Spleen (tissue), 7 donors: ENCODE measurements at regions not wholly inside any gene's neighbourhood (a gene's known extent, or its start where the extent isn't known, plus 50 kb on each side); places are given as distances from the start of the nearest gene placed in this dataset.

Experiments
- POLR2A ChIP-seq, 3 donors: fragments of 450-650 bp; IDR thresholded peaks; one replicate each; pipeline ENCODE4 v1.5.1; 2017; ENCODE audit warnings: antibody characterized with exemption in 3 of 3, mild to moderate bottlenecking in 1 of 3
- POLR2AphosphoS5 ChIP-seq, 3 donors: sonication (generic); formaldehyde crosslinking; IDR thresholded peaks; one replicate each; pipeline ENCODE4 v1.5.1; 2017; ENCODE audit warnings: antibody characterized with exemption in 3 of 3
- TF ChIP-seq, protein P1 (sequence below), 11 experiments: fragments of 200-600 bp in 7 of 11; fragments of 450-650 bp in 4 of 11; sonication (generic) in 4 of 11; IDR thresholded peaks in 8 of 11; conservative IDR thresholded peaks in 3 of 11; 1 replicate in 7 of 11; 2 replicates in 4 of 11; pipeline versions ENCODE4 v1.4.0 to v1.8.0; 2016 to 2021; ENCODE audit warnings: antibody characterized with exemption in 11 of 11, inconsistent platforms in 4 of 11, mild to moderate bottlenecking in 1 of 11
- donor health status: DM: no; HTN: no; CAD: no; lungs with moderate emphysema.
- donor health status: DM: no; HTN: no; CAD: no.
- donor health status: DM: no; HTN: no; CAD: no.

DNA sequence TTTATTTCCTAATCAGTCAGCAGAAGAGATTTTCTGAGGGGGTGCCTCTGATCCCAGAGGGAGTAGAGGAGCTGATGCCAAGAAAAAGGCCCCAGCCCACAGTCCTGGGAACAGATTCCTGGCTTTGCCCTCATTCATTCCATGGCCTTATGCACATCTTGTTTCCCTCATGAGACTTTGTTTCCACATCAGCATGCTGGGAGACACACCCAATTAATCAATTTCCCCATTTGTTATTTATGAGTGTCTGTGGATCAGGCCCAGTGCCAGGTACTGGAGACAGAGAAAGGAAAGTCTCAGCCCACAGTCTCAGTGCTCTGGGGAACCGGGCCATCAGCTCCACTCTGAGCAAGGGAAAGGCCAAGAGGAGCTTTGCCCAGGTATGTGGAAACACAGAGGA is 496.2 kb upstream of the ZMIZ1 start:
- no peak for TF ChIP-seq POLR2A (IDR thresholded peaks at IDR 0.05)
- TF ChIP-seq, protein P1, sequence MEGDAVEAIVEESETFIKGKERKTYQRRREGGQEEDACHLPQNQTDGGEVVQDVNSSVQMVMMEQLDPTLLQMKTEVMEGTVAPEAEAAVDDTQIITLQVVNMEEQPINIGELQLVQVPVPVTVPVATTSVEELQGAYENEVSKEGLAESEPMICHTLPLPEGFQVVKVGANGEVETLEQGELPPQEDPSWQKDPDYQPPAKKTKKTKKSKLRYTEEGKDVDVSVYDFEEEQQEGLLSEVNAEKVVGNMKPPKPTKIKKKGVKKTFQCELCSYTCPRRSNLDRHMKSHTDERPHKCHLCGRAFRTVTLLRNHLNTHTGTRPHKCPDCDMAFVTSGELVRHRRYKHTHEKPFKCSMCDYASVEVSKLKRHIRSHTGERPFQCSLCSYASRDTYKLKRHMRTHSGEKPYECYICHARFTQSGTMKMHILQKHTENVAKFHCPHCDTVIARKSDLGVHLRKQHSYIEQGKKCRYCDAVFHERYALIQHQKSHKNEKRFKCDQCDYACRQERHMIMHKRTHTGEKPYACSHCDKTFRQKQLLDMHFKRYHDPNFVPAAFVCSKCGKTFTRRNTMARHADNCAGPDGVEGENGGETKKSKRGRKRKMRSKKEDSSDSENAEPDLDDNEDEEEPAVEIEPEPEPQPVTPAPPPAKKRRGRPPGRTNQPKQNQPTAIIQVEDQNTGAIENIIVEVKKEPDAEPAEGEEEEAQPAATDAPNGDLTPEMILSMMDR (IDR thresholded peaks at IDR 0.05 in 8 of 11, conservative IDR thresholded peaks at IDR 0.05 in 3 of 11): no peak
- no peak for TF ChIP-seq POLR2AphosphoS5 (IDR thresholded peaks at IDR 0.05)
